Progenitor cell of endocrine pancreas (in vitro differentiated cells): ENCODE measurements at regions not wholly inside any gene's neighbourhood (a gene's known extent, or its start where the extent isn't known, plus 50 kb on each side); places are given as distances from the start of the nearest gene placed in this dataset.

Experiments used
- DNase-seq: peaks from one replicate; pipeline ENCODE4 v3.0.0; 2021; ENCODE audit warnings: low spot score; ENCODE audit not compliant: unreplicated experiment
- H3K27ac Mint-ChIP-seq: 2 replicates; pipeline ENCODE4 v1.8.0; 2021; ENCODE audit warnings: mild to moderate bottlenecking, moderate library complexity, mixed read lengths
- H3K27me3 Mint-ChIP-seq: 2 replicates; pipeline ENCODE4 v1.8.0; 2021; ENCODE audit warnings: mixed read lengths
- H3K36me3 Mint-ChIP-seq: 2 replicates; pipeline ENCODE4 v1.8.0; 2022; ENCODE audit warnings: mixed read lengths; ENCODE audit not compliant: insufficient read depth
- H3K4me1 Mint-ChIP-seq: 2 replicates; pipeline ENCODE4 v1.8.0; 2021; ENCODE audit warnings: low read depth, mixed read lengths
- H3K4me3 Mint-ChIP-seq: 2 replicates; pipeline ENCODE4 v1.8.0; 2021; ENCODE audit warnings: low read depth, mild to moderate bottlenecking, moderate library complexity, mixed read lengths
- H3K9me3 Mint-ChIP-seq: 2 replicates; pipeline ENCODE4 v1.8.0; 2021; ENCODE audit warnings: low read depth, mixed read lengths
- TF ChIP-seq, protein P1 (sequence below): fragments of 200-600 bp; sonication (generic); IDR thresholded peaks from one replicate; pipeline ENCODE4 v1.5.0; 2021; ENCODE audit warnings: antibody characterized with exemption, mild to moderate bottlenecking; ENCODE audit not compliant: unreplicated experiment

DNA sequence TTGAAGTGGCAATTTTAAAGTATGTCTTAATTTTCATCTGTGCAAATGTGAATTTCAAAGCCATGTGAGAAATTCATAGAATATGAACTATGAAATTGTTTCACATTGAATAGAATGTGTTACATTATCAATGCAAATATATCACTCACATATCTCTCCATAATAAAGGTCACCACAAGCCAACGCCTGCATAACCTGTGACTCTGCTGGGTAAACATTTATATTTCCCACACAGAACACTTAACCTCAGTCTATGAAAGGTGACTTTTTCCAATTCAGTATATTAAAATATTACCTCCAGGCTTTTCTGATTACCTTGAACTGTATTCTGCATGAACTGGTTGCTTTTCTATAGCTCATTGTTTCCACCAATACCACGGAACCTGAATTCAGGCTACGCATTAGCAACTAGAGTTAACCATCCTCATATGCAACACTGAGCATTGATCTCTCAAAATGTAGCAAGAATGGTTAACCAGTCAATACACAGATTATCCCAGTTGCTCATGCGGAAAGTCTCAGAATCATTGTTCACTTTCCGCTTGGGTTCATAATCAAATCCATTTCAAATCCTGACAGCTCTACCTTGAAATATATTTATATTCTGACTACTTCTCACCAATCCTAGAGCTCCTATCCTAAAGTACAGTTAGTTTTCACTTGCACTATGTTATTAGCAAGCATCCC is 126.6 kb upstream of the TYRP1 start:
- Mint-ChIP-seq H3K27me3 (peaks cover 3% of the 10 kb centered on the region), H3K4me1 (no peaks in the 10 kb centered on the region), H3K27ac (no peak overlapping the region), H3K4me3 (no peak overlapping the region), H3K36me3 (no peaks in the 10 kb centered on the region), H3K9me3 (no peaks in the 10 kb centered on the region)
- no peak for DNase-seq
- TF ChIP-seq, protein P1, sequence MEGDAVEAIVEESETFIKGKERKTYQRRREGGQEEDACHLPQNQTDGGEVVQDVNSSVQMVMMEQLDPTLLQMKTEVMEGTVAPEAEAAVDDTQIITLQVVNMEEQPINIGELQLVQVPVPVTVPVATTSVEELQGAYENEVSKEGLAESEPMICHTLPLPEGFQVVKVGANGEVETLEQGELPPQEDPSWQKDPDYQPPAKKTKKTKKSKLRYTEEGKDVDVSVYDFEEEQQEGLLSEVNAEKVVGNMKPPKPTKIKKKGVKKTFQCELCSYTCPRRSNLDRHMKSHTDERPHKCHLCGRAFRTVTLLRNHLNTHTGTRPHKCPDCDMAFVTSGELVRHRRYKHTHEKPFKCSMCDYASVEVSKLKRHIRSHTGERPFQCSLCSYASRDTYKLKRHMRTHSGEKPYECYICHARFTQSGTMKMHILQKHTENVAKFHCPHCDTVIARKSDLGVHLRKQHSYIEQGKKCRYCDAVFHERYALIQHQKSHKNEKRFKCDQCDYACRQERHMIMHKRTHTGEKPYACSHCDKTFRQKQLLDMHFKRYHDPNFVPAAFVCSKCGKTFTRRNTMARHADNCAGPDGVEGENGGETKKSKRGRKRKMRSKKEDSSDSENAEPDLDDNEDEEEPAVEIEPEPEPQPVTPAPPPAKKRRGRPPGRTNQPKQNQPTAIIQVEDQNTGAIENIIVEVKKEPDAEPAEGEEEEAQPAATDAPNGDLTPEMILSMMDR, result no peak

DNA sequence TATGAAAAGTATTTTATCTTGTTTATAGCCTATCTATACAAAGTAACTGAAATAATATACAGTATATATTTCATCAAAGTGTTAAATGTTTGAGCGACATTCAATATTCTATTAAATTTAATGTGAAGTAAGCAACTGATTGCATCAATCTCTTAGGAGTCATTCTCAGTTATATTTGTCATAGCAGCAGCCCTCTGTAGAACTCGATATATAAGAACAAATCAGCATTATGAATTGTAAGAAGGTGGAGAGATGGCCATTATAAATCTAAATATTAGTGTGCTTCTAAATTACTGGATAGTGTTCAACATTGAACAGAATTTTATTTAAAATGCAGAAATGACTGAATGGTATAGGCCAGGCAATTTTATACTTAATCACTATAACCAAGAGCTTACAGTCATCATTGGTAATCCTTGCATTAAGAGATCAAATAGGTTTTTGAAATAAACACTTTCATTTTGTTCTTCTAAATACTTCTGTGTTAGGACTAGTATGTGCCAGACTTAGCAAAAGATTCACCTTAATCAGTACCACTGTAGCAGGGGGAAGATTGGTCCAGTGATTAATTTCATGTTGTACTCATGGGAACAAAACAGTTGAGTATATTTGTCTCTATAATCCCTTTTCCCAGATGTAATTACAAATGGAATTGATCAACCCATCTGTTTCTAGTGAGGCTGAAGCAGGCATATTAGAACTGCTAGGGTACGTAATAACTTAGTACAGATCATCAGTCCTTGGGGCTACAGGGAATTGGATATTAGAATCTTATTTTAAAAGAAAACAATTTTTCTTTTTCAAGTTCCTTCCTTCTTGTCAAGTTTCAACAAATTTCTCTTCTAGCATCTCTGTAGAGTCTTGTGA is 108.3 kb upstream of the TYRP1 start:
- no peaks in the 10 kb centered on the region for H3K27me3 Mint-ChIP-seq
- DNase-seq, result no peak
- no peaks in the 10 kb centered on the region for H3K9me3 Mint-ChIP-seq

DNA sequence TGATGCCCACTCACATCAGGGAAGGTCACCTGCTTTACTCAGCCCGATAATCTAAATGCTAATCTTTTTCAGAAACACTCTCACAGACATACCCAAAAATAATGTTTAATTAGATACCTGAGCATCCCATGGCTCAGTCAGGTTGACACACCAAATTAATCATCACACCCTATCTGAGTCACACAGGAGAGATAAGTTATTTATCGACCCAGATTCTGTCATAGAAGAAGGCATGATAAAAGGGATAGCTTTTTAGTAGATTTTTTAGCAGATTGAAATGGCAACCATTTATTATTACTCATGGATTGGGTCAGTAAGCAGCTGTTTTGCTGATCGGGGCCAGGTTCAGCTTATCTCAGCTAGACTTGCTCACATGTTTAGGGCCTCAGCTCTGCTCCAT is 97.8 kb upstream of the TYRP1 start:
- Mint-ChIP-seq H3K27ac (no peak overlapping the region), H3K36me3 (no peaks in the 10 kb centered on the region), H3K27me3 (no peaks in the 10 kb centered on the region), H3K4me1 (no peaks in the 10 kb centered on the region), H3K4me3 (no peak overlapping the region), H3K9me3 (no peaks in the 10 kb centered on the region)
- DNase-seq, result no peak
- TF ChIP-seq, protein P1, result no peak

More for the DNA sequence above, 108.3 kb upstream of the TYRP1 start:
- H3K4me3 Mint-ChIP-seq, result no peak overlapping the region
- no peaks in the 10 kb centered on the region for H3K36me3 Mint-ChIP-seq
- H3K27ac Mint-ChIP-seq, result no peak overlapping the region
- TF ChIP-seq, protein P1, result no peak
- H3K4me1 Mint-ChIP-seq, result peaks cover 3% of the 10 kb centered on the region

DNA sequence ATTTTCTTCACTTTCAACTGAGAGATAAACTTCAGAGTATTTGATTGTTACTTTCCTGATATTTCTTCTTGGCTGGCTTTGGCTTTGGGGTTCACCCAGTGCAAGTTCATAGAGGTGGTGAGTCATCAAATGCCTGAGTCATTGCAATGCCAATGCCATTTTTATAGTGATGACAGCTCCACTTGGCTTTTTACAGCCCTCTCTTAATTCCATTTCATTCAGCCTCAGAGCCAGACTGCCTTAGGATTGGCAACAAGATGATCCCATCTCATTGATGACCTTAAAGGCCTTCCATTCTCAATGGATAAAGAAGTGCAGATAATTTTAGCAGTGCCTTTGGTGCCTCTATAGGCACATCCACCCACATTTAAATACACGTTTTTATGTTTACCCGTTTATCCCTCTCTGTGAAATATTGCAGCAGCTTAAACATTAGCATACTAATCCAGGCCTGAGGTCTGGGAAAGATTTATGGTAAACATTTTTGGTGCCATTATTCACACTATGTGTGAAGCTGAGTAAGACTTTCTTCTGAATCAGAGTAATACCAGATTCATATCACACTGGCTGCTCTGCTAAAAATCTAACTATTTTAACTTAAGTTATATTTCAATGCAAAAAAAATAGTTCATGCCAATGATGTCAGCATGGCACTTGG is 88.9 kb upstream of the TYRP1 start:
- H3K4me3 Mint-ChIP-seq, result no peak overlapping the region
- H3K9me3 Mint-ChIP-seq, result no peaks in the 10 kb centered on the region
- no peaks in the 10 kb centered on the region for H3K4me1 Mint-ChIP-seq
- no peak overlapping the region for H3K27ac Mint-ChIP-seq
- DNase-seq, result no peak
- TF ChIP-seq, protein P1, result no peak
- H3K36me3 Mint-ChIP-seq, result no peaks in the 10 kb centered on the region
- H3K27me3 Mint-ChIP-seq, result no peaks in the 10 kb centered on the region

DNA sequence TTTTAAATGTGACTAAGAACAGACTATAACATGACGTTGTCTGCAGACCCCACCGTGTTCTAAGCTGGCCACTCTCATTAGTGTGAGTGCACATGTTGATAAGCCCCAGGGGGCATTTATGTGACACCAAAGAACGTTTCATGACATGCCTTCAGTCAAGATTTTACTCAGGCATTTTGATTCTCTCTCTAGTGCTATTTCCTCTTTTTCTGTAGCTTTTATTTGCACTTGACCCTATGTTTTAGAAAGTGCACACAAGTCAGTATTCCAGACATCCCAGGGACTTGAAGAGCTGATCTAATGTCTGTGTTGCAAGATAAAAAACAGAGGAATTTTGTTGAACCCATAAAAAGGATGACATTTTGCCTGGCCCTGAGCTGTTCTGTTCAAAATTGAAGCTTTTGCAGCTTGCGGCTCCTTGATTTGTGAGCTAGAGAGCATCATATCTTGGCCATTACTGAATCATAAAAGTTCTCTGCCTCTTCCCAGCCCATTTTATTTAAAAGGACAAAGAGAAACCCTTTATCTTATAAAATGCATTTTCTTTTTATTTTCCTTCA is 80.9 kb upstream of the TYRP1 start:
- H3K27me3 Mint-ChIP-seq, result no peaks in the 10 kb centered on the region

More for the DNA sequence above, 80.9 kb upstream of the TYRP1 start:
- DNase-seq, result no peak
- Mint-ChIP-seq H3K27ac (no peak overlapping the region), H3K36me3 (no peaks in the 10 kb centered on the region), H3K4me1 (peaks cover 13% of the 10 kb centered on the region), H3K9me3 (no peaks in the 10 kb centered on the region), H3K4me3 (no peak overlapping the region)
- TF ChIP-seq, protein P1, result no peak
